ENCODE measurements at regions not wholly inside any gene's neighbourhood (a gene's known extent, or its start where the extent isn't known, plus 50 kb on each side); places are given as distances from the start of the nearest gene placed in this dataset.
A peak's percentile ranks its signal among the peaks of the same experiment; 100 is the strongest.

- no peak for DNase-seq (ENCODE audit: low read depth)
- H3K4me3 ChIP-seq (ENCODE audit: low read length): no peak overlapping the region
- no peak for TF ChIP-seq CTCF (conservative IDR thresholded peaks at IDR 0.05; ENCODE audit: low read length)
These were observed 148.2 kb downstream of the TMEM30B start for GRCh38 chr14:61132894-61133293.

- no peak for TF ChIP-seq CTCF (conservative IDR thresholded peaks at IDR 0.05; ENCODE audit: low read length)
- peak; percentile 30 for DNase-seq (ENCODE audit: low read depth)
- H3K4me3 ChIP-seq (ENCODE audit: low read length): no peak overlapping the region
These were observed 148.8 kb downstream of the TMEM30B start for GRCh38 chr14:61132336-61132735.

- no peak for DNase-seq (ENCODE audit: low read depth)
- TF ChIP-seq CTCF (conservative IDR thresholded peaks at IDR 0.05; ENCODE audit: low read length): no peak
These were observed 149.6 kb downstream of the SLC38A6 start for GRCh38 chr14:61130512-61131260.

GRCh38 chr14:61129168-61129745 lies 148.2 kb downstream of the SLC38A6 start:
- no peak overlapping the region for H3K4me3 ChIP-seq (ENCODE audit: low read length)
- DNase-seq (ENCODE audit: low read depth): no peak
- TF ChIP-seq CTCF (conservative IDR thresholded peaks at IDR 0.05; ENCODE audit: low read length): no peak

More at GRCh38 chr14:61130512-61131260, 149.6 kb downstream of the SLC38A6 start:
- H3K4me3 ChIP-seq (ENCODE audit: low read length): no peak overlapping the region

- no peak for TF ChIP-seq CTCF (conservative IDR thresholded peaks at IDR 0.05; ENCODE audit: low read length)
- no peak overlapping the region for H3K4me3 ChIP-seq (ENCODE audit: low read length)
- no peak for DNase-seq (ENCODE audit: low read depth)
These were observed 147.5 kb downstream of the SLC38A6 start for GRCh38 chr14:61128382-61129167.

GRCh38 chr14:61126603-61127498 lies 145.8 kb downstream of the SLC38A6 start:
- DNase-seq (ENCODE audit: low read depth): no peak
- H3K4me3 ChIP-seq (ENCODE audit: low read length): no peak overlapping the region
- TF ChIP-seq CTCF (conservative IDR thresholded peaks at IDR 0.05; ENCODE audit: low read length): no peak
